Breast epithelium (tissue), 4 donors: ENCODE measurements at regions not wholly inside any gene's neighbourhood (a gene's known extent, or its start where the extent isn't known, plus 50 kb on each side); places are given as distances from the start of the nearest gene placed in this dataset.

Source experiments
- DNase-seq, 2 donors: peaks; one replicate each; pipeline ENCODE4 v3.0.0-alpha.2; 2019; ENCODE audit warnings: low spot score in 2 of 2
- H3K27ac ChIP-seq, 2 donors: fragments of 200-600 bp; sonication (generic) in 1 of 2; one replicate each; pipeline ENCODE4 v1.5.1; 2016 to 2019; ENCODE audit warnings: mild to moderate bottlenecking in 1 of 2
- H3K27me3 ChIP-seq, 2 donors: fragments of 200-600 bp; sonication (generic) in 1 of 2; one replicate each; pipeline versions ENCODE4 v1.5.1 to v1.6.0; 2017 to 2019; ENCODE audit warnings: control low read depth in 1 of 2, mild to moderate bottlenecking in 1 of 2
- H3K36me3 ChIP-seq: fragments of 200-600 bp; one replicate; pipeline ENCODE4 v1.5.1; 2019
- H3K4me1 ChIP-seq, 2 donors: fragments of 200-600 bp; sonication (generic); one replicate each; pipeline ENCODE4 v1.5.1; 2016 to 2019; ENCODE audit warnings: control low read depth in 1 of 2
- H3K4me3 ChIP-seq, 3 donors: fragments of 200-600 bp; sonication (generic); 1 replicate in 2 of 3; 2 replicates in 1 of 3; pipeline ENCODE4 v1.5.1; 2016 to 2019; ENCODE audit warnings: mild to moderate bottlenecking in 3 of 3, moderate library complexity in 2 of 3
- H3K9me3 ChIP-seq, 2 donors: fragments of 200-600 bp; sonication (generic) in 1 of 2; one replicate each; pipeline ENCODE4 v1.5.1; 2016 to 2019; ENCODE audit warnings: control low read depth in 1 of 2
- POLR2A ChIP-seq: fragments of 450-650 bp; IDR thresholded peaks from one replicate; pipeline ENCODE4 v1.6.1; 2016; ENCODE audit warnings: antibody characterized with exemption, mild to moderate bottlenecking, moderate library complexity
- POLR2AphosphoS5 ChIP-seq, 3 donors: sonication (generic); formaldehyde crosslinking; IDR thresholded peaks; one replicate each; pipeline ENCODE4 v1.6.1; 2017; ENCODE audit warnings: antibody characterized with exemption in 3 of 3
- intact Hi-C: fragments of 100-400 bp; cut with DNase I; formaldehyde crosslinking; loops from one replicate; pipeline ENCODE4 v1.15.1; 2023; ENCODE audit warnings: low total_unique reads
- TF ChIP-seq, protein P1 (sequence below), 3 donors: fragments of 450-650 bp; IDR thresholded peaks; one replicate each; pipeline ENCODE4 v1.5.1; 2016 to 2017; ENCODE audit warnings: antibody characterized with exemption in 3 of 3, mild to moderate bottlenecking in 3 of 3, moderate library complexity in 3 of 3

DNA sequence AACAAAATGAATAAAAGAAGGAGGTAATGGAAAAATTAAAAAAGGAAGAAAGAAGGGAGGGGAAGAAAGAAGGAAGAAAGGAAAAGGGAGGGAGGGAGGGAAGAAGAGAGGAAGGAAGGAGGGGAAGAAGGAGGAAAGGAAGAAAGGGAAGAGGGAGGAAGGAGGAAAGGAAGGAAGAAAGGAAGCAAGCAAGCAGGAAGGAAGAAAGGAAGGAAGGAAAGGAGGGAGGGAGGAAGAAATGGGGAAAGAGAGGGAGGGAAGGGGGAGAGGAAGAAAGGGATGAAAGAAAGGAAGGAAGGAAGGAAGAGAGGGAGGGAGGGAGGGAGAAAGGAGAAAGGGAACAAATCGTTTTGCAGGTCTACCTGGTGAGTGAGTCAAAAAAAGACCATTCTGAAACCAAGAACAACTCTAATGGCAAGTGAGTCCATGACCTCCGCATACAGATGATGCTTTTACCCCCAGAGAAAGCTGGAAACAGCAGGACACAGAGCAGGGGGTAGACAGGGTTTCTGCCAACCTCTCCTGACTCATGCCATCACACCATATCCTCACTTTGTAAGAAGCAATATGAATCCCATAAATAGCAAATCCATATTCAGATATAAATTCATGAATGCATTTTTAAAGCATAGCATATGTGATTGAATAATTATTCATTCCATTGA lies 1112.9 kb upstream of the AUTS2 start:
- Histone ChIP-seq H3K4me1 (no peaks in the 10 kb centered on the region), H3K36me3 (no peaks in the 10 kb centered on the region), H3K27me3 (no peaks in the 10 kb centered on the region), H3K9me3 (no peaks in the 10 kb centered on the region), H3K27ac (no peak overlapping the region), H3K4me3 (no peak overlapping the region)
- DNase-seq: no peak
- intact Hi-C loops: no loop called here
- TF ChIP-seq POLR2AphosphoS5 (IDR thresholded peaks at IDR 0.05) (no peak), POLR2A (no peak)
- TF ChIP-seq, protein P1, sequence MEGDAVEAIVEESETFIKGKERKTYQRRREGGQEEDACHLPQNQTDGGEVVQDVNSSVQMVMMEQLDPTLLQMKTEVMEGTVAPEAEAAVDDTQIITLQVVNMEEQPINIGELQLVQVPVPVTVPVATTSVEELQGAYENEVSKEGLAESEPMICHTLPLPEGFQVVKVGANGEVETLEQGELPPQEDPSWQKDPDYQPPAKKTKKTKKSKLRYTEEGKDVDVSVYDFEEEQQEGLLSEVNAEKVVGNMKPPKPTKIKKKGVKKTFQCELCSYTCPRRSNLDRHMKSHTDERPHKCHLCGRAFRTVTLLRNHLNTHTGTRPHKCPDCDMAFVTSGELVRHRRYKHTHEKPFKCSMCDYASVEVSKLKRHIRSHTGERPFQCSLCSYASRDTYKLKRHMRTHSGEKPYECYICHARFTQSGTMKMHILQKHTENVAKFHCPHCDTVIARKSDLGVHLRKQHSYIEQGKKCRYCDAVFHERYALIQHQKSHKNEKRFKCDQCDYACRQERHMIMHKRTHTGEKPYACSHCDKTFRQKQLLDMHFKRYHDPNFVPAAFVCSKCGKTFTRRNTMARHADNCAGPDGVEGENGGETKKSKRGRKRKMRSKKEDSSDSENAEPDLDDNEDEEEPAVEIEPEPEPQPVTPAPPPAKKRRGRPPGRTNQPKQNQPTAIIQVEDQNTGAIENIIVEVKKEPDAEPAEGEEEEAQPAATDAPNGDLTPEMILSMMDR (IDR thresholded peaks at IDR 0.05): no peak

- no peak for DNase-seq
- no peak for TF ChIP-seq POLR2AphosphoS5 (IDR thresholded peaks at IDR 0.05)
- TF ChIP-seq POLR2A: no peak
- TF ChIP-seq, protein P1 (IDR thresholded peaks at IDR 0.05): no peak
- Histone ChIP-seq H3K4me3 (no peak overlapping the region), H3K36me3 (no peaks in the 10 kb centered on the region), H3K4me1 (no peaks in the 10 kb centered on the region), H3K27me3 (no peaks in the 10 kb centered on the region), H3K27ac (no peak overlapping the region), H3K9me3 (no peaks in the 10 kb centered on the region)
- intact Hi-C loops: no loop called here
Measured at GRCh38 chr7:68488341-68489060, 1109.8 kb upstream of the AUTS2 start.

- no peak overlapping the region for H3K27ac ChIP-seq
- H3K4me3 ChIP-seq: no peak overlapping the region
- intact Hi-C loops: no loop called here
- no peaks in the 10 kb centered on the region for H3K4me1 ChIP-seq
- H3K27me3 ChIP-seq: no peaks in the 10 kb centered on the region
- DNase-seq: no peak
- H3K9me3 ChIP-seq: no peaks in the 10 kb centered on the region
- no peak for TF ChIP-seq POLR2AphosphoS5 (IDR thresholded peaks at IDR 0.05)
- no peak for TF ChIP-seq POLR2A
- TF ChIP-seq, protein P1 (IDR thresholded peaks at IDR 0.05): no peak
- no peaks in the 10 kb centered on the region for H3K36me3 ChIP-seq
Measured at GRCh38 chr7:68491523-68492358, 1106.5 kb upstream of the AUTS2 start.

GRCh38 chr7:68492359-68492690 lies 1106.0 kb upstream of the AUTS2 start:
- Histone ChIP-seq H3K36me3 (no peaks in the 10 kb centered on the region), H3K27me3 (no peaks in the 10 kb centered on the region), H3K4me1 (no peaks in the 10 kb centered on the region), H3K9me3 (no peaks in the 10 kb centered on the region), H3K27ac (no peak overlapping the region), H3K4me3 (no peak overlapping the region)
- intact Hi-C loops: no loop called here
- no peak for DNase-seq
- TF ChIP-seq, protein P1 (IDR thresholded peaks at IDR 0.05): no peak
- no peak for TF ChIP-seq POLR2A
- no peak for TF ChIP-seq POLR2AphosphoS5 (IDR thresholded peaks at IDR 0.05)

GRCh38 chr7:68503400-68503799 lies 1094.9 kb upstream of the AUTS2 start:
- H3K4me3 ChIP-seq: no peak overlapping the region
- no peaks in the 10 kb centered on the region for H3K36me3 ChIP-seq
- H3K27ac ChIP-seq: no peak overlapping the region
- no peaks in the 10 kb centered on the region for H3K9me3 ChIP-seq
- no peaks in the 10 kb centered on the region for H3K27me3 ChIP-seq
- no peak for TF ChIP-seq POLR2A
- no peak for TF ChIP-seq POLR2AphosphoS5 (IDR thresholded peaks at IDR 0.05)
- TF ChIP-seq, protein P1 (IDR thresholded peaks at IDR 0.05): no peak
- H3K4me1 ChIP-seq: no peaks in the 10 kb centered on the region
- intact Hi-C loops: no loop called here
- DNase-seq: no peak
